ENCODE measurements at regions not wholly inside any gene's neighbourhood (a gene's known extent, or its start where the extent isn't known, plus 50 kb on each side); places are given as distances from the start of the nearest gene placed in this dataset.

- DNase-seq (ENCODE audit: low read depth) = no peak
Measured at GRCh38 chr12:24723759-24724158, 225.1 kb downstream of the BCAT1 start.

DNA sequence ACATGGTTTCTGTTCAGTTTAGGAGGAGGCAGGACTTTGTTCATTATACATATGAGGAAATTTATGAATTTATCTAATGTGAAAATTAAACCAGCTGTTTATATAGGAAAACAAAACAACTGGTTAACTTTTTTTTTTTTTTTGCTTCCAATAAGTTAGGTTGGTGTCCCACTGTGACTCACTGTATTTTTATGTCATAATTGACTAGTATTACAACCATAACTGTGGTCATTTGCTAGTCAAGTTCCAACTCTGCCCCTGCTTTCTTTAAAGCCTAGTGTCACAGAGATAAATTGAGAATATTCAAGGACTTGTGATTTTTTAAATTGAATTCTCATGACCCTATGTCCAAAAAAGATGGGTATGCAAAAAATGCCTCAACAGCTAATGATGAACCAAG lies 227.7 kb downstream of the BCAT1 start:
- no peak for DNase-seq (ENCODE audit: low read depth)

DNA sequence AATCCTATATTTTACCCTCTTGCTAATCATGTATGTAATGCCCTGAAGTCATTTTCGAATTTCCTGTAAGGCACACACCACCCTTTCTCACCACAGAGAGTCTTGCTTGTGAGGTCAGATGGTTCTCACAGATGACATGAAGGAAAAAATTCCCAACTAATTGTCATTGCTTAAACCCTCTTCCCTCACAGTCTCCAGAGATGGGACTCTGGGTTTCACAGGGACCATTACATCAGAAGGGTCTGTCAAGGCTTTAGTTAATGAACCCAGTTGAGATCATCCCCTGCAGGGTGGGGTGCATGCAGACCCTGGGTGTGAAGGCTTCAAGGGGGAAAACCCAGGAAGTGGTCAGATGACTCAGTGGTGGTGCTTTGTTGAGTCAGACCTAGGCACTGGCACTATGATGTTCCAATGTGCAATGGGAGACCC lies 229.6 kb downstream of the BCAT1 start:
- peak; percentile 83 for DNase-seq (ENCODE audit: low read depth)

GRCh38 chr12:24718617-24719016 lies 230.3 kb downstream of the BCAT1 start:
- no peak for DNase-seq (ENCODE audit: low read depth)

GRCh38 chr12:24714237-24714636 lies 234.7 kb downstream of the BCAT1 start:
- DNase-seq (ENCODE audit: low read depth) = no peak

DNA sequence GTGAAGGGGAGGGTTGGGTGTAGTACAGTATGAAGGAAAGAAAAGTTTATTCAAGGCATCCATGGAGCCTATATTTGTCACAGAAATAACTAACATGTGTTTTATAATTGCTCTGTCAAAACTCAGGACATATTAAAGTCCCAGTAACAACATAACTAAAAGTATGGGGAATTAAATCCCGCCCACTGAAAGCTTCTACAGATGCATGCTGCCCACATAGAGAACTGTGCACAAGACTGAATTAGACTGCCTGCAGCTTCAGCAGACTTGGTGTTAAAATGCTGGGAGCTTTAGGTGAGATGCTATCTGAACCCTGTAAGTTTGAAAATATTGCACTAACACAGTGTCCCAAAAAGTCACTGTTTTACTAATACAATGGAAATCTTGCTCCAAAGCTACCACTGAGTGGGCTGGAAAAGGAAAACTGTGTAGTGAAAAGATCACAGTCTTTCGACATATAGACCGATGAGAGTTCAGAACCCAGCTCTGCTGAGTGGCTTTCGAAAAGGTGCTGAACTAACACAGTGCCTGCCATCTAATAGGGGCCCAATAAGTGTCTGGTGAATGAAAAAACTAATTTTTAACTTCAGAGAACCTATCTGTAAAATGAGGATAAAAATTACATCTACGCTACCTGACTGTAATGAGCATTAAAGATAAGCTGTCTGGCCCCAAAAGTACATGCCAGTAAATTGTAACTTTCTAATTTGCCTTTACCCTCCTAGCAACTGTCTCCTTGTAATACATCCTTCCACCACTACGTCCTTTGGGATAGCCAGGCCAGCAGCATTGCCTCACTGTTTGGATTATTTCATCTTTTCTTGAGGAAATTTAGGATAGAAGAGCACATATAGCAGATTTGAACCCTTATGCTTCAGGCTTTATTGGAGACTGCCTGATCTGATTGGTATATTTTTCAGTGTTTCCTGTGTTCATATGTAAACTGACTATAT lies 237.6 kb downstream of the BCAT1 start:
- DNase-seq (ENCODE audit: low read depth) = no peak

DNA sequence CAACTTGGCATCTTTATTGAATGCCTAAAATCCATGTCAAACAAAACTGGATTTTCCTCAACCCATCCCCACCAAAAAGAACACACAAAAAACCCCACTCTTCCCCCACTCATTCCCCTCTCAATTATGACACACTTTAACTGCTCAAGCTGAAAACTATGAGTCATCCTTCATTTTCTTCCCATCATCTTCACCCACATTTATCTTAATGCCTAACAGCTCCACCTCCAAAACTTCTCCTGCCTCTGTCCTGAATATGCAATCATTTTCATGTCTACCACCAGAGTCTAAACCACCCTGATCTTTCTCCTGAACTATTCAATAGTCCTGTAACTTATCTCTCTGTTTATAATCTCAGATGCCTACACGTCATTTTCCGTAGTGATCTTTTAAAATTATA lies 239.7 kb downstream of the BCAT1 start:
- DNase-seq (ENCODE audit: low read depth) = no peak

GRCh38 chr12:24708718-24709117 lies 240.2 kb downstream of the BCAT1 start:
- DNase-seq (ENCODE audit: low read depth) = no peak

DNA sequence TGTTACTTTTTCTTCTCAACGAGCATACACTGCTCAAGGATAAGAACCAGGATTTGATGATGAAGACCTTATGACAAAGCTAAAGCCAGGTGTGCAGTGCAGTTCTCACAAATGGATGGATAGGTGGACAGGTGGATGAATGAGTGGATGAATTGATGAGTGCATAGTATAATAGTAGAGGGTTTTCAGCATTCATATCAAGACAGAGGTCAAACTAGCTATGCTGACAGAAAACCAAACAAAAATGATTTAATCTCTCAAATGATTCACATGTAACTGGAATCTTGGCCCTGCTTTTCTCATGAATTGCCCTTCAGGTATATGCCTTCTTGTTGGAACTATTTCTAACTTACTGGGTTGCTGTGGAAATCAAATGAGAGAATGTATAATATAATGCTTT lies 240.9 kb downstream of the BCAT1 start:
- DNase-seq (ENCODE audit: low read depth) = no peak

- DNase-seq (ENCODE audit: low read depth) = no peak
Measured at GRCh38 chr12:24707334-24707733, 241.6 kb downstream of the BCAT1 start.

DNA sequence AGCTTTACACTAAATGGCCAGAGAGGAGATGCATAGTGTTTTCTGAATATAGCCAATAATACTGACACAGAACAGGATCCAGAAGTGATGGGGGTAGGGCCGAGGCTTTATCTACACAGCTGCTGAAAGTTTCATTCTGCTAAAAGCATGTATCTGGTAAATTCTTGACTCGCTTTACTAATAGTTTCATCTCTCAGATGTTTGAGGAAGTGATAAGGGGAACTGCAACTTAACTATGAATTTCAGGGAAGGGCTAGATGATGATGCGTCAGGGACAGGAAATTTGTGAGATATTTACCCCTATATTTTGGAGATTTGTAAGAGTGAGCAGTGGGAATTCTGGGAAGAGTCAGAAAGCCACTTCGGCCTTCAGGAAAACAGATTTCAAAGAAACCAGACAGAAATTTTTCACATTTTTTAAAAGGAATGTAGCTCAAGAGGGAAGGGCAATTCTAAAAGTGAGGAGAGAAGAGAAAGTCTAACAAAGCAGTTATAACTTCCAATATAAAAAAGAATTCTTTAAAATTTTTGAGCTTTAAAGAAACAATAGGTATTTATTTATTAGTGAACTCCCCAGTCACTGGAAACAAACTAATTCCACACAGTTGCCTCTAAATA lies 243.1 kb downstream of the BCAT1 start:
- peak; percentile 36 for DNase-seq (ENCODE audit: low read depth)

- no peak for DNase-seq (ENCODE audit: low read depth)
Measured at GRCh38 chr12:24705216-24705615, 243.7 kb downstream of the BCAT1 start.

DNA sequence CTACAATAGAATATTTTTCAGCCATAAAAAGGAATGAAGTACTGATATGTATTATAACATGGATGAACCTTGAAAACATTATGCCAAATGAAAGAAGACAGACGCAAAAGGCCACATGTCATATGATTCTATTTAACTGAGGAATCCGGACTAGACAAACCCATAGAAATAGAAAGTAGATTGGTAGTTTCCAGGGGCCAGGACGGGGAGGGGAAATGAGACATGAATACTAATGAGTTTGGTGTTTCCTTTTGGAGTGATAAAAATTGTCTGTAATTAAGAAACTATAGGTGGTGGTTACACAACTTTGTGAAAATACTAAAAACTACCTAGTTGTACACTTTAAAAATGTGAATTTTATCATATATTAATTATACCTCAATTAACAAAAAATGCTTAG lies 247.6 kb downstream of the BCAT1 start:
- DNase-seq (ENCODE audit: low read depth) = no peak

DNA sequence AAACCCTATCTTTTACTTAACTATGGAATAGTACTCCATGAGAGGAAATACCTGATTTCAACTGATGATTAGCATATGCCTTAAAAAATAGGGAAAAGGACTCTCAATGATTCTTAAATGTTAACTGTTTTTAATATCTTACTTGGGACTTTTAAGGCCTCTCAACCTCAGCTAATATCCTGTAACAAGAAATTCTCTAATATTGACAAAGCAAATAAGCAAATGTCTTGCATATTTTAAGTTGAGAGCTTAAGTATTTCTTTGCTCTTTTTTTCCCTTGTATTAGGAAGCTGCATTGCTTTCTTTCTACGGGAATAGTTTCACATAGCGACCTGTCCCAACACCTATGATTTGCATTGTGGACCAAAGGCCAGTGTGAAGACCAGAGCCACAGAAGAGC lies 249.9 kb downstream of the BCAT1 start:
- no peak for DNase-seq (ENCODE audit: low read depth)

DNA sequence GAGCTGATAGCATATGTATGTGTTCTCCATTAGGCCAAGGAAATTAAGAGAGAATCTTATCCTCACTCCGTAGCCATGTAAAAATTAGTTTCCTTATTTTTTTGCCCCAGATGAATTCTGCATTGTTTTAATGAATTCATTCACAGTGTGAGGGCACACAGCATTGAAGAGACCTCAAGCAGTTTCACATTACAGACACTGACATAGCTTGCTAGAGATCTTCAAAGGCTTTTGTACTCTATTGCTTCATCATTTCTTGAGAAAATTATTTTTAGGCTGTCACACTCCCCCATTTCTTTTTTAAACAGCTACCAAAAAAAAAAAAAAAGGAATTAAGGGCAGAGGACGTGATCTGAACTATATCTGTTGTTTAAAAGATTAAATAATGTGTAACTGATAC lies 251.1 kb downstream of the BCAT1 start:
- no peak for DNase-seq (ENCODE audit: low read depth)

DNA sequence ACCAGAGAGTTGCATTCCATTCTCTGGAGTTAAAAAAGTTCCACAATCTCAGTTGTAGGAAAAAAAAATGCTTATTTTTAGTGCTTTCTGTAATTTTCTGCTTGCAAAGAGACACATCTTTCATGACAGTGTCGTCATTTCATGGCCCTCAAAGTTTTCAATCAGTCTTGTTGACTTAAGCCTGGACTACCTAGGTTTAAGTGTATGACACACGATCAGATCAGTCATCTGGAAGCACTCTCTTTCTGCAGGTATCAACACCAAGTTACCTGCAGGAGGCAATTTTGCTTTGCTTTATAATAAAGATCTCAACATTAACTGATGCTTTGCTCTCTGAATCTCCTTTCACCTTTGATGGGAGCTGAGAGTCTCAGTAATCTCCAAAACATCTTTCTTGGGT lies 251.6 kb downstream of the BCAT1 start:
- DNase-seq (ENCODE audit: low read depth) = no peak

- no peak for DNase-seq (ENCODE audit: low read depth)
Measured at GRCh38 chr12:24696800-24697199, 252.1 kb downstream of the BCAT1 start.

DNA sequence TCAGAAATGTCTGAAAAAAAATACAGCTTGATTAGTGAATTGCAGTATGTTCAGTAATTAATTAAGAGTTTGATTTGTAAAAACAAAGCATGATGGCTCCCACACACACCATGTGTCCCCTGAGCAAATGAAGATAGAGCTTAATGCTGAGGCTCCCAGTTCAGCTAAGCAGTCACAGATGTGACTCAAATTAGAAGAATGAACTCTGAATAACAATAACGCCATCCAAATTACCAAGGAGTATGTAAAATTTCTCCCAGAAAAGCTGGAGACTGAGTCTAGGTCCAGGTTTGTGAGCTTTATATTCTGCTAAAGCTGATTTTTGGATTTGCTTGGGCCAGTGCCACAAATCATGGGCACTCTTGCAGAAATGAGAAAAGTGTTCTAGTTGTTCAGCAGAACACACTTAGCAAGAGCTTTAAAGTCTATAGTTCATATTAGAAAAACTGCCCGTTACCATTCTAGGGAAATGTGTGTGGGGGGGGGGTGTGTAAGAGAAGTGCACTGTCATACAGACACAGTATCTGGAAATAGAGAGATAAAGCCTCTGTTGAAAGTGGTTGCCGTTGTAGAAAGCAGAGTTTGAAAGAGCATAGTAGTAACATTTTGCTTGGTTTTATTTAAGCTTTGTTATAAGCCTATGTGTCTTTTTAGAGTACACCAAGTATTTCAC lies 253.1 kb downstream of the BCAT1 start:
- no peak for DNase-seq (ENCODE audit: low read depth)

DNA sequence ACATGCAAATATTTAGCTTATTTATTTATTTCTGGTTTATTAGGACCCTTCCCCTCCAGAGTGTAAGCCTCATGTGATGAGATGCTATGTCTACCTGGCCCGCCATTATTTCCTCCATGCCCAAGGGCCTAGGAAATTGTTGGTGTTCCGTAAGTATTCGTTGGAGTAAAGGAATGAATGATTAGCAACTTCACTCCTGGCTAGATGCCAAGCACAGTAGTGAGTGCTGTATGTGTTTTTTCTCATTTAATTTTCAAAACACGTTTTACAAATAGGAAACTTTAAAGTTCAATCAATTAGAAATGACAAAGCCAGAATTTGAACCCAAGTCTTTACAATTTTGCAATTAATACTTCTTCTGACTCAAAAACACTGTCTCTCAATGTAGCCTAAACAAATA lies 253.8 kb downstream of the BCAT1 start:
- no peak for DNase-seq (ENCODE audit: low read depth)

- DNase-seq (ENCODE audit: low read depth) = no peak
Measured at GRCh38 chr12:24688601-24689000, 260.3 kb downstream of the BCAT1 start.

- DNase-seq (ENCODE audit: low read depth) = no peak
Measured at GRCh38 chr12:24681570-24681969, 267.3 kb downstream of the BCAT1 start.

DNA sequence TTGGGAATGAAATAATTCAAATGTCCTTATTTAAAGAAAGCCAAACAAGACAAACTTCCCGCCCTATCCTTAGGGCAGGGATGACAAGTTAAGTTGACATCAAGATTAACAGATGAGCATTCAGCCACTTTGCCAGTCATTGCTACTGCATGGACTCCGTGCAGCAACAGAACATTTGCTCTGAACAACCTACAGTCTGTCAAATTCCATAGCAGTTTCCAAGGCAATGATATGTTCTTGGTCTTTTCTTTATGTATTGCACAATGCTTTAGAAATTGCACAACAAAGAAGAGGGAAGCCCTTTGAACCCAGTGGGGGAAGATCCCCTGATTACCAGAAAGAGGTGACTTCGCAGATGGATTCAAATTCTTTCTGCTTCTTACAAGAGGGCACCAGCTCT lies 269.8 kb downstream of the BCAT1 start:
- no peak for DNase-seq (ENCODE audit: low read depth)

- no peak for DNase-seq (ENCODE audit: low read depth)
Measured at GRCh38 chr12:24678436-24678835, 270.5 kb downstream of the BCAT1 start.
